ENCODE measurements at regions not wholly inside any gene's neighbourhood (a gene's known extent, or its start where the extent isn't known, plus 50 kb on each side); places are given as distances from the start of the nearest gene placed in this dataset.
A peak's percentile ranks its signal among the peaks of the same experiment; 100 is the strongest.
"Not testable (repeated sequence)": the region's sequence is repeated elsewhere in the genome, so short reads cannot be mapped to it uniquely, and the experiment has no call there.

- H3K27ac ChIP-seq = peak overlapping the region in 3 of 4 donors; percentile 25 to 52 (median 42)
- WGBS, 2 donors = 67 to 74% methylated on average over 4 of the region's 4 CpGs
- peaks cover 0 to 5% (median 0%) of the 10 kb centered on the region in 4 donors for H3K9me3 ChIP-seq
- intact Hi-C loops (cut with DNase I) = loop anchor here (2.0 kb wide), 1 partner anchor 38 kb away; no protein-coding TSS in a partner anchor
- DNase-seq = peak; percentile 69
- no peaks in the 10 kb centered on the region for H3K36me3 ChIP-seq
- no peak overlapping the region for H3K4me3 ChIP-seq
- peak; percentile 95 to 98 (median 96) for TF ChIP-seq POLR2AphosphoS5 (IDR thresholded peaks at IDR 0.05)
- peak; percentile 88 to 97 (median 91) for TF ChIP-seq EP300 (IDR thresholded peaks at IDR 0.05)
- TF ChIP-seq CTCF (IDR thresholded peaks at IDR 0.05) = no peak
- no peak for TF ChIP-seq POLR2A (IDR thresholded peaks at IDR 0.05)
- peaks cover 0 to 17% (median 11%) of the 10 kb centered on the region in 4 donors for H3K4me1 ChIP-seq
- no peaks in the 10 kb centered on the region for H3K27me3 ChIP-seq
Observed at GRCh38 chr12:18837025-18837424, 99.1 kb downstream of the CAPZA3 start.

- H3K4me3 ChIP-seq = no peak overlapping the region
- DNase-seq = no peak
- peak overlapping the region in 3 of 4 donors; percentile 25 to 52 (median 42) for H3K27ac ChIP-seq
- intact Hi-C loops (cut with DNase I) = loop anchor here (2.0 kb wide), 1 partner anchor 39 kb away; no protein-coding TSS in a partner anchor
- WGBS, 2 donors = 75 to 79% methylated on average over 2 of the region's 2 CpGs
- peaks cover 0 to 17% (median 11%) of the 10 kb centered on the region in 4 donors for H3K4me1 ChIP-seq
- peaks cover 0 to 5% (median 0%) of the 10 kb centered on the region in 4 donors for H3K9me3 ChIP-seq
- H3K36me3 ChIP-seq = no peaks in the 10 kb centered on the region
- TF ChIP-seq CTCF (IDR thresholded peaks at IDR 0.05) = no peak
- H3K27me3 ChIP-seq = no peaks in the 10 kb centered on the region
Observed at GRCh38 chr12:18837505-18837904, 99.6 kb downstream of the CAPZA3 start.

GRCh38 chr12:18840997-18841396, 103.1 kb downstream of the CAPZA3 start:
- WGBS, 2 donors = 74% methylated on average over 4 of the region's 4 CpGs
- intact Hi-C loops (cut with DNase I); H3K4me3 ChIP-seq; H3K9me3 ChIP-seq; H3K36me3 ChIP-seq; H3K27ac ChIP-seq; H3K27me3 ChIP-seq; DNase-seq: not testable (repeated sequence)
- H3K4me1 ChIP-seq = peaks cover 0 to 17% (median 11%) of the 10 kb centered on the region in 4 donors

- H3K36me3 ChIP-seq = no peaks in the 10 kb centered on the region
- no peak for DNase-seq
- H3K27ac ChIP-seq = no peak overlapping the region
- no peaks in the 10 kb centered on the region for H3K9me3 ChIP-seq
- H3K27me3 ChIP-seq = no peaks in the 10 kb centered on the region
- H3K4me1 ChIP-seq = no peaks in the 10 kb centered on the region
- intact Hi-C loops (cut with DNase I) = no loop called here
- H3K4me3 ChIP-seq = no peak overlapping the region
- TF ChIP-seq POLR2A (IDR thresholded peaks at IDR 0.05) = no peak
- TF ChIP-seq POLR2AphosphoS5 (IDR thresholded peaks at IDR 0.05) = no peak
- TF ChIP-seq EP300 (IDR thresholded peaks at IDR 0.05) = no peak
- no peak for TF ChIP-seq CTCF (IDR thresholded peaks at IDR 0.05)
- 86 to 88% methylated on average over 4 of the region's 4 CpGs for WGBS, 2 donors
Observed at GRCh38 chr12:18849080-18849479, 111.2 kb downstream of the CAPZA3 start.

- no peak for TF ChIP-seq POLR2AphosphoS5 (IDR thresholded peaks at IDR 0.05)
- TF ChIP-seq EP300 (IDR thresholded peaks at IDR 0.05) = no peak
- TF ChIP-seq CTCF (IDR thresholded peaks at IDR 0.05) = no peak
- no peak for TF ChIP-seq POLR2A (IDR thresholded peaks at IDR 0.05)
Observed at GRCh38 chr12:18849761-18850160, 111.8 kb downstream of the CAPZA3 start.

More at GRCh38 chr12:18849761-18850160, 111.8 kb downstream of the CAPZA3 start:
- no peaks in the 10 kb centered on the region for H3K9me3 ChIP-seq
- DNase-seq = no peak
- H3K4me1 ChIP-seq = no peaks in the 10 kb centered on the region
- no peak overlapping the region for H3K27ac ChIP-seq
- 82 to 85% methylated on average over 1 of the region's 1 CpG for WGBS, 2 donors
- no peaks in the 10 kb centered on the region for H3K27me3 ChIP-seq
- no peak overlapping the region for H3K4me3 ChIP-seq
- no peaks in the 10 kb centered on the region for H3K36me3 ChIP-seq
- intact Hi-C loops (cut with DNase I) = loop anchor here (10.0 kb wide), 1 partner anchor 335 kb away; no protein-coding TSS in a partner anchor

All from sigmoid colon (tissue), 6 donors.